ENCODE measurements at regions not wholly inside any gene's neighbourhood (a gene's known extent, or its start where the extent isn't known, plus 50 kb on each side); places are given as distances from the start of the nearest gene placed in this dataset.

DNA sequence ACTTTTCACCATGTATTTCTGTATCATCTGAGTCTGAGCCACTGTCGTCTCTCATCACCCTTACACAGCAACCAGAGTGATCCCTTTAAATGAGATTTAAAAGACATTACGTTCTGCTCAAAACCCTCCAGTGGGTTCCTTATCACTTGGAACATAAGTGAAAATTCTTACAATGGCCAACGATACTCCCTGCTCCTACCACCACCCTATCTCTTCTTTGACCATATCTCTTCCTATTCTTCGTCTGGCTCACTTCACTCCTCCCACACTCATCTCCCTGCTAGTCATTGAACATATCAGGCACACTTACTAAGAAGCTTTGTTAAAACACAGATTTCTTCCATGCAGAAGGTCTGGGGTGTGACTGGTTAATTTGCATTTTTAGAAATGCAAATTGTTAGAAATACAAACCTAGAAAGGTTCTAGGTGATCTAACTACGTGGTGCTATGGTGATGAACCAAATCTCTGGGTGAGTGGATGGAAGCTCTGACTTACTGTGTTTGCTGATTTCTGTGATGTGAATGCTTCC is 166.6 kb upstream of the CD180 start:
- TF ChIP-seq, protein P1, sequence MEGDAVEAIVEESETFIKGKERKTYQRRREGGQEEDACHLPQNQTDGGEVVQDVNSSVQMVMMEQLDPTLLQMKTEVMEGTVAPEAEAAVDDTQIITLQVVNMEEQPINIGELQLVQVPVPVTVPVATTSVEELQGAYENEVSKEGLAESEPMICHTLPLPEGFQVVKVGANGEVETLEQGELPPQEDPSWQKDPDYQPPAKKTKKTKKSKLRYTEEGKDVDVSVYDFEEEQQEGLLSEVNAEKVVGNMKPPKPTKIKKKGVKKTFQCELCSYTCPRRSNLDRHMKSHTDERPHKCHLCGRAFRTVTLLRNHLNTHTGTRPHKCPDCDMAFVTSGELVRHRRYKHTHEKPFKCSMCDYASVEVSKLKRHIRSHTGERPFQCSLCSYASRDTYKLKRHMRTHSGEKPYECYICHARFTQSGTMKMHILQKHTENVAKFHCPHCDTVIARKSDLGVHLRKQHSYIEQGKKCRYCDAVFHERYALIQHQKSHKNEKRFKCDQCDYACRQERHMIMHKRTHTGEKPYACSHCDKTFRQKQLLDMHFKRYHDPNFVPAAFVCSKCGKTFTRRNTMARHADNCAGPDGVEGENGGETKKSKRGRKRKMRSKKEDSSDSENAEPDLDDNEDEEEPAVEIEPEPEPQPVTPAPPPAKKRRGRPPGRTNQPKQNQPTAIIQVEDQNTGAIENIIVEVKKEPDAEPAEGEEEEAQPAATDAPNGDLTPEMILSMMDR (IDR thresholded peaks at IDR 0.05) = no peak
- no peak for TF ChIP-seq POLR2AphosphoS5 (IDR thresholded peaks at IDR 0.05)

All from stomach (tissue), 4 donors.